Keratinocyte (primary cell): ENCODE measurements at regions not wholly inside any gene's neighbourhood (a gene's known extent, or its start where the extent isn't known, plus 50 kb on each side); places are given as distances from the start of the nearest gene placed in this dataset.

Experiments
- DNase-seq: peaks from one replicate; pipeline ENCODE4 v3.0.0-alpha.2; 2011; ENCODE audit warnings: low read depth, missing footprints, low spot score
- FAIRE-seq: peaks from 2 replicates; lab custom pipeline; 2011; peaks lifted over from hg19 to GRCh38; lab: Jason Lieb, UNC
- H2AFZ ChIP-seq: 2 replicates; pipeline ENCODE4 v1.6.0; 2012; ENCODE audit warnings: low read length, control low read depth, inconsistent platforms; ENCODE audit not compliant: control insufficient read depth
- H3K27ac ChIP-seq: 2 replicates; pipeline ENCODE4 v1.5.1; 2011; ENCODE audit warnings: low read length; ENCODE audit not compliant: control insufficient read depth, insufficient read depth
- H3K27me3 ChIP-seq: 3 replicates; pipeline ENCODE4 v1.6.0; 2011; ENCODE audit warnings: low read length; ENCODE audit not compliant: control insufficient read depth, insufficient read depth; ENCODE audit errors: extremely low read depth
- H3K36me3 ChIP-seq, 2 experiments: 2 replicates in 1 of 2; 3 replicates in 1 of 2; pipeline ENCODE4 v1.5.1; 2011; ENCODE audit warnings: low read length in 2 of 2, mild to moderate bottlenecking in 1 of 2; ENCODE audit not compliant: control insufficient read depth in 2 of 2, insufficient read depth in 2 of 2; ENCODE audit errors: extremely low read depth in 1 of 2
- H3K4me1 ChIP-seq: 3 replicates; pipeline ENCODE4 v1.5.1; 2011; ENCODE audit warnings: low read length; ENCODE audit not compliant: control insufficient read depth, insufficient read depth; ENCODE audit errors: extremely low read depth
- H3K4me2 ChIP-seq: 3 replicates; pipeline ENCODE4 v1.6.0; 2011; ENCODE audit warnings: low read depth, low read length; ENCODE audit not compliant: control insufficient read depth, insufficient read depth; ENCODE audit errors: extremely low read depth
- H3K4me3 ChIP-seq, 3 experiments: fragments of 200-600 bp in 1 of 3; sonication (generic) in 1 of 3; 2 replicates in 2 of 3; 3 replicates in 1 of 3; pipeline ENCODE4 v1.5.1; 2011 to 2016; ENCODE audit warnings: low read length in 3 of 3, mild to moderate bottlenecking in 3 of 3, control low read depth in 2 of 3, inconsistent platforms in 1 of 3, low read depth in 1 of 3, mixed read lengths in 1 of 3, mixed run types in 1 of 3, moderate library complexity in 1 of 3; ENCODE audit not compliant: control insufficient read depth in 2 of 3, insufficient read depth in 2 of 3; ENCODE audit errors: extremely low read depth in 1 of 3
- H3K79me2 ChIP-seq: 2 replicates; pipeline ENCODE4 v1.6.0; 2012; ENCODE audit warnings: low read length; ENCODE audit not compliant: control insufficient read depth, insufficient read depth
- H3K9ac ChIP-seq: 3 replicates; pipeline ENCODE4 v1.6.0; 2011; ENCODE audit warnings: low read length; ENCODE audit not compliant: control insufficient read depth, insufficient read depth; ENCODE audit errors: extremely low read depth
- H3K9me1 ChIP-seq: 3 replicates; pipeline ENCODE4 v1.6.0; 2011; ENCODE audit warnings: low read length; ENCODE audit not compliant: control insufficient read depth, insufficient read depth; ENCODE audit errors: extremely low read depth
- H3K9me3 ChIP-seq: 2 replicates; pipeline ENCODE4 v1.5.1; 2012; ENCODE audit warnings: low read depth, low read length; ENCODE audit not compliant: control insufficient read depth
- H4K20me1 ChIP-seq: 3 replicates; pipeline ENCODE4 v1.6.0; 2011; ENCODE audit warnings: low read length; ENCODE audit not compliant: control insufficient read depth, insufficient read depth; ENCODE audit errors: extremely low read depth
- EZH2 ChIP-seq: IDR thresholded peaks from one replicate; pipeline ENCODE4 v1.6.1; 2012; ENCODE audit warnings: inconsistent platforms, mild to moderate bottlenecking, low read length, moderate library complexity
- dilution Hi-C: fragments of 300-500 bp; cut with MboI; formaldehyde crosslinking; loops from one replicate; pipeline ENCODE4 v1.7.0; 2020; ENCODE audit warnings: low sequenced_read_pairs; ENCODE audit not compliant: extremely low pct_ligation_motif_present
- TF ChIP-seq, protein P1 (sequence below), 3 experiments: IDR thresholded peaks in 1 of 3; conservative IDR thresholded peaks in 1 of 3; optimal IDR thresholded peaks in 1 of 3; 2 replicates in 2 of 3; 3 replicates in 1 of 3; pipeline versions ENCODE3 to v1.5.1; 2011; ENCODE audit warnings: low read length in 3 of 3, mild to moderate bottlenecking in 3 of 3, moderate library complexity in 2 of 3, control low read depth in 1 of 3, inconsistent platforms in 1 of 3; ENCODE audit not compliant: insufficient read depth in 2 of 3; ENCODE audit errors: extremely low read depth in 1 of 3

DNA sequence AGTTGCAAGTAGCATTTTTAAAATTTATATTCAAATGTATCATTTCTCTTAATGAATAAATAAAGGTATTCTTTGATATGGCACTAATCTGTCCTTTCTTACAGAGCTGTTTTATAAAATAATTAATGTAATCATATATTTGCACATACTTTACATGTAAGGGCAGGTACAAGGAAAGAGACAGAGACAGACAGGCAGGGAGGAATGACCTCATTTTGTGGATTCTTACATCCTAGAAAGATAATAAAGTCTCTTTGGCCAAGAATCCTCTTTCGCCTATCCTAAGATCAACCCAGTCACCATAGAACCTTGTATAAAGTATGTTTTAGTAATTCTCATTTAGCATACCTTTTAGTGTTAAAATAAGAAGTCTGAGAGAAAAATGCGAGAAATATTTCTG, 98.5 kb upstream of the CTSO start:
- Histone ChIP-seq H3K9me1 (no peaks in the 10 kb centered on the region), H3K4me2 (peak overlapping the region; percentile 32), H3K9ac (no peak overlapping the region), H2AFZ (peak overlapping the region; percentile 37), H3K27me3 (no peaks in the 10 kb centered on the region), H3K9me3 (no peaks in the 10 kb centered on the region), H3K4me1 (peaks cover 23% of the 10 kb centered on the region), H3K36me3 (no peaks in the 10 kb centered on the region), H3K27ac (peak overlapping the region; percentile 66), H3K79me2 (no peaks in the 10 kb centered on the region), H3K4me3 (no peak overlapping the region), H4K20me1 (no peaks in the 10 kb centered on the region)
- peak; percentile 35 for DNase-seq
- dilution Hi-C loops: no loop called here
- no peak for TF ChIP-seq EZH2
- TF ChIP-seq, protein P1, sequence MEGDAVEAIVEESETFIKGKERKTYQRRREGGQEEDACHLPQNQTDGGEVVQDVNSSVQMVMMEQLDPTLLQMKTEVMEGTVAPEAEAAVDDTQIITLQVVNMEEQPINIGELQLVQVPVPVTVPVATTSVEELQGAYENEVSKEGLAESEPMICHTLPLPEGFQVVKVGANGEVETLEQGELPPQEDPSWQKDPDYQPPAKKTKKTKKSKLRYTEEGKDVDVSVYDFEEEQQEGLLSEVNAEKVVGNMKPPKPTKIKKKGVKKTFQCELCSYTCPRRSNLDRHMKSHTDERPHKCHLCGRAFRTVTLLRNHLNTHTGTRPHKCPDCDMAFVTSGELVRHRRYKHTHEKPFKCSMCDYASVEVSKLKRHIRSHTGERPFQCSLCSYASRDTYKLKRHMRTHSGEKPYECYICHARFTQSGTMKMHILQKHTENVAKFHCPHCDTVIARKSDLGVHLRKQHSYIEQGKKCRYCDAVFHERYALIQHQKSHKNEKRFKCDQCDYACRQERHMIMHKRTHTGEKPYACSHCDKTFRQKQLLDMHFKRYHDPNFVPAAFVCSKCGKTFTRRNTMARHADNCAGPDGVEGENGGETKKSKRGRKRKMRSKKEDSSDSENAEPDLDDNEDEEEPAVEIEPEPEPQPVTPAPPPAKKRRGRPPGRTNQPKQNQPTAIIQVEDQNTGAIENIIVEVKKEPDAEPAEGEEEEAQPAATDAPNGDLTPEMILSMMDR (optimal IDR thresholded peaks at IDR 0.05 in 1 of 3, IDR thresholded peaks at IDR 0.05 in 1 of 3, conservative IDR thresholded peaks at IDR 0.05 in 1 of 3; ENCODE audit: extremely low read depth in 1 of 3, insufficient read depth in 2 of 3, low read length in 3 of 3): no peak
- no peak for FAIRE-seq

DNA sequence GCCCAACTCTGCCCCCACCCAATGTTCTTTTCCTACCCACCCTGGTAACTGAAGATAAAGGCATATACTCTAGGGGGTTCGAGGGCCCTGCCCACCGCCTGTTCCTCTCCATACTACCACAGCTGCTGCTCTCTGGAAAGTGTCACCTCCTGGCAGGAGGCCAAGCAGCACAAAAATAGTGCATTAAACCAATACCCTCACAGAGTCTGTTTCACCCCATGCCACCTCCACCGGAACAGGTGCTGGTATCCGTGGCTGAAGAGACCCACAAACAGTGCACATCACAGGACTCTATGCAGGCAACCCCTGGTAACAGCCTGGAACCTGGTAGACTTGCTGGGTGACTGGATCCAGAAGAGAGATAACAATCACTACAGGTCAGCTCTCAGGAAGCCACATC, 85.1 kb upstream of the CTSO start:
- H4K20me1 ChIP-seq: no peaks in the 10 kb centered on the region
- dilution Hi-C loops: no loop called here
- H3K9ac ChIP-seq: no peak overlapping the region
- no peaks in the 10 kb centered on the region for H3K79me2 ChIP-seq
- H3K36me3 ChIP-seq: no peaks in the 10 kb centered on the region
- no peak overlapping the region for H3K4me3 ChIP-seq
- H3K27ac ChIP-seq: no peak overlapping the region
- H2AFZ ChIP-seq: no peak overlapping the region
- no peak for DNase-seq
- H3K4me2 ChIP-seq: no peak overlapping the region
- no peaks in the 10 kb centered on the region for H3K9me1 ChIP-seq
- no peaks in the 10 kb centered on the region for H3K9me3 ChIP-seq
- TF ChIP-seq EZH2: no peak
- TF ChIP-seq, protein P1 (optimal IDR thresholded peaks at IDR 0.05 in 1 of 3, IDR thresholded peaks at IDR 0.05 in 1 of 3, conservative IDR thresholded peaks at IDR 0.05 in 1 of 3; ENCODE audit: extremely low read depth in 1 of 3, insufficient read depth in 2 of 3, low read length in 3 of 3): no peak
- H3K27me3 ChIP-seq: no peaks in the 10 kb centered on the region
- no peak for FAIRE-seq
- no peaks in the 10 kb centered on the region for H3K4me1 ChIP-seq
